Neural crest cell (in vitro differentiated cells): ENCODE measurements at regions not wholly inside any gene's neighbourhood (a gene's known extent, or its start where the extent isn't known, plus 50 kb on each side); places are given as distances from the start of the nearest gene placed in this dataset.

Experiments
- DNase-seq: peaks from one replicate; pipeline ENCODE4 v3.0.0; 2021; ENCODE audit warnings: low read depth, mixed read lengths, low spot score
- H3K27ac Mint-ChIP-seq: one replicate; pipeline ENCODE4 v1.8.0; 2021; ENCODE audit warnings: mild to moderate bottlenecking, mixed read lengths; ENCODE audit not compliant: unreplicated experiment
- H3K27me3 Mint-ChIP-seq: 2 replicates; pipeline ENCODE4 v1.8.0; 2021; ENCODE audit warnings: low read depth, mild to moderate bottlenecking, mixed read lengths
- H3K36me3 Mint-ChIP-seq: 2 replicates; pipeline ENCODE4 v1.8.0; 2021; ENCODE audit warnings: low read depth, mild to moderate bottlenecking, mixed read lengths
- H3K4me1 Mint-ChIP-seq: 2 replicates; pipeline ENCODE4 v1.8.0; 2021; ENCODE audit warnings: mixed read lengths
- H3K4me3 Mint-ChIP-seq: one replicate; pipeline ENCODE4 v1.8.0; 2021; ENCODE audit warnings: mild to moderate bottlenecking, mixed read lengths
- H3K9me3 Mint-ChIP-seq: 2 replicates; pipeline ENCODE4 v1.8.0; 2021; ENCODE audit warnings: mixed read lengths
- TF ChIP-seq, protein P1 (sequence below): fragments of 200-600 bp; sonication (generic); conservative IDR thresholded peaks from 2 replicates; pipeline ENCODE4 v1.5.0; 2021; ENCODE audit warnings: antibody characterized with exemption, mild to moderate bottlenecking

DNA sequence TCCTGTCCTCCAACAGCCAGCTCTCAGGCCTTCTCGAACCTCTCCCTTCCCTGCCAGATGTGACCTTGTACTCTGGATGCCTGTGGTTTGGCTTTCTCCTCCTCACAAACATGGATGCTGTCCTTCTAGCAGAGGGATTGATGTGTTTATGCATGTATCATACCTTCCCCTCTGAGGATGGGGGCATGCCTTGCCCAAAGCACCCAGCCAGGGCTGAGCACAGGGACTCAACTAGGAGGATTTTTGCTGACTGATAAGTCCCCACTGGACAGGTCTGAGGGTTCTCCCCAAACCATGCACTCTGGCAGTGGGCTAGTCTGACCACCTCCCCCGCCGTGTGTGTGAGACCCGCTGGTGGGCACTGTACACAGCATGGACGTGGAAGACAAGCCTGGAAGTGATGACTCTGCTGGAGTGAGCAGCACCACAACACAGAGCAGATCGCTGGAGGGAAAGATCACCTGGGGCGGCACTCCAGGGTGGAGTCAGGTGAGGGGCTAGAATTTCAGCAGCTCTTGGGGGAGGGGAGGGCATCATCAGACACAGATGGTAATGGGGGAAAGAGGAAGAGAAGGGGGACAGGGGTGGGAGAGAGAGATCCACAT, 360.3 kb upstream of the ZNF507 start:
- H3K4me3 Mint-ChIP-seq: no peak overlapping the region
- peaks cover 4% of the 10 kb centered on the region for H3K27me3 Mint-ChIP-seq
- DNase-seq: no peak

DNA sequence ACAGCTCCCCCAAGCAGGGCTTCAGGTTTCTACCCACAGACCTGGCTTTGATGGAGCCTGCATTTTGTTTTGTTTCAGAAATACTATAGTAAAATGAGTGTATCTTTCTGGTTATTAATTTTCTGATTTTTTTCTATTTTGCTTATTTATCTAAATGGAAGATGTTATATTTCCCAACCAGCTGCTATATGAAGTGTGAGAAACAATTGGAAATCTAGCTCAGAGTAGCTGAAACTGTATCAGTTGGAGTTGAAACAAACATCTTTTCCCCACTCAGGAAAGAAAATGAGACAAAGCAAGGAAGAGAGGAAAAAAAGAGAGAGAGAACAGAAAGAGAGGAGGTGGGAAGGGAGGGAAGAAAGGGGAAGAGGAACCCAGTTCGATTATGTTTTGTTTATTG, 358.5 kb upstream of the ZNF507 start:
- Mint-ChIP-seq H3K4me3 (no peak overlapping the region), H3K36me3 (peaks cover 3% of the 10 kb centered on the region), H3K9me3 (peaks cover 3% of the 10 kb centered on the region), H3K4me1 (no peaks in the 10 kb centered on the region), H3K27me3 (peaks cover 4% of the 10 kb centered on the region), H3K27ac (no peak overlapping the region)
- TF ChIP-seq, protein P1, sequence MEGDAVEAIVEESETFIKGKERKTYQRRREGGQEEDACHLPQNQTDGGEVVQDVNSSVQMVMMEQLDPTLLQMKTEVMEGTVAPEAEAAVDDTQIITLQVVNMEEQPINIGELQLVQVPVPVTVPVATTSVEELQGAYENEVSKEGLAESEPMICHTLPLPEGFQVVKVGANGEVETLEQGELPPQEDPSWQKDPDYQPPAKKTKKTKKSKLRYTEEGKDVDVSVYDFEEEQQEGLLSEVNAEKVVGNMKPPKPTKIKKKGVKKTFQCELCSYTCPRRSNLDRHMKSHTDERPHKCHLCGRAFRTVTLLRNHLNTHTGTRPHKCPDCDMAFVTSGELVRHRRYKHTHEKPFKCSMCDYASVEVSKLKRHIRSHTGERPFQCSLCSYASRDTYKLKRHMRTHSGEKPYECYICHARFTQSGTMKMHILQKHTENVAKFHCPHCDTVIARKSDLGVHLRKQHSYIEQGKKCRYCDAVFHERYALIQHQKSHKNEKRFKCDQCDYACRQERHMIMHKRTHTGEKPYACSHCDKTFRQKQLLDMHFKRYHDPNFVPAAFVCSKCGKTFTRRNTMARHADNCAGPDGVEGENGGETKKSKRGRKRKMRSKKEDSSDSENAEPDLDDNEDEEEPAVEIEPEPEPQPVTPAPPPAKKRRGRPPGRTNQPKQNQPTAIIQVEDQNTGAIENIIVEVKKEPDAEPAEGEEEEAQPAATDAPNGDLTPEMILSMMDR: no peak
- DNase-seq: no peak

More for the DNA sequence above, 360.3 kb upstream of the ZNF507 start:
- TF ChIP-seq, protein P1: no peak
- Mint-ChIP-seq H3K36me3 (peaks cover 3% of the 10 kb centered on the region), H3K27ac (no peak overlapping the region), H3K4me1 (no peaks in the 10 kb centered on the region), H3K9me3 (peaks cover 3% of the 10 kb centered on the region)

DNA sequence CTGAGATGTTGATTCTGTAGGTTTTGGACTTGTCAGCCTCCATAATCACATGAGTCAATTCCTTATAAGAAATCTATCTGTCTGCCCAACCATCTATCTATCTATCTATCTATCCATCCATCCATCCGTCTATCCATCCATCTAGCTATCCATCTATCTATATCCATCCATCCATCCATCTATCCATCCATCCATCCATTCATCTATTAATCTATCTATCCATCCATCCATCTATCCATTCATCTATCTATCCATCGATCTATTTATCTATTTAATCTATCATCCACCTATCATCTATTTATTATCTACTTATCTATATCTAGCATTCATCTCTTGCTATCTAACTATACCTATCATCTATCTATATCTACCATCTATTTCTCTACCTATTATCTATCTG, 357.2 kb upstream of the ZNF507 start:
- DNase-seq: no peak
- Mint-ChIP-seq H3K4me3 (no peak overlapping the region), H3K36me3 (peaks cover 3% of the 10 kb centered on the region), H3K27me3 (peaks cover 2% of the 10 kb centered on the region), H3K27ac (no peak overlapping the region), H3K4me1 (no peaks in the 10 kb centered on the region), H3K9me3 (peaks cover 3% of the 10 kb centered on the region)
- TF ChIP-seq, protein P1: no peak

DNA sequence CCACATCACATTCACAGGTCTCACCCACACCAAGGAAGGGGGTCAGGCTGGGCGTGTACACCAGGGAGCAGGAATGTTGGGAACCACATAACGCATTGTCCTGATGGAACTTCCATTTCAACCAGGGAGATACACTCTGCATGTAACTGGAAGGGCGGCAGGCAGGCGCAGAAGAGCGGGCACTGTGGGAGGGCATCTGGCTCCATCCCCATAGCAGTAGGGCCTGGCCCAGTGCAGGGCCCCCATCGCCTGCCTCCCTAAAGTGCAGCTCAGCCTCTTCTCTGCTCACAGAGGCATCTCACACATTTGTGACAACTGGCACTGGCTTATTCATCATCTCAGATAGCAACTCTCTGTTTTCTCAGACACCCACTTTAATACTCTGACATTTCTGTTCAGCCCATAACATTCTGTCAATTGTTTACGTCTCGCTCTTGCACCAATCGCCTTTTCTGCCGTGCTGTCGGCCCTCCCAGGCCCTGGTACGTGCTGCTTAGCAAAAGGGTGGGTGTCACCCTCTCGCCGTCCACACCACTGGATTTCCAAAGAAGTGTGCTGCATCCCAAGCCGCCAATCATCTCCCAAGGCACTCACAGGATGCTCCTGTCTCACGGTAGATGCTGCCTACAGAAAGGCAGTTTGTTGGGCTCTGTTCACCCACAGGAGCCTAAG, 353.3 kb upstream of the ZNF507 start:
- no peak overlapping the region for H3K27ac Mint-ChIP-seq
- H3K27me3 Mint-ChIP-seq: peaks cover 2% of the 10 kb centered on the region
- no peak overlapping the region for H3K4me3 Mint-ChIP-seq
- TF ChIP-seq, protein P1: no peak
- no peaks in the 10 kb centered on the region for H3K4me1 Mint-ChIP-seq
- DNase-seq: no peak
- peaks cover 3% of the 10 kb centered on the region for H3K36me3 Mint-ChIP-seq
- H3K9me3 Mint-ChIP-seq: peaks cover 3% of the 10 kb centered on the region

DNA sequence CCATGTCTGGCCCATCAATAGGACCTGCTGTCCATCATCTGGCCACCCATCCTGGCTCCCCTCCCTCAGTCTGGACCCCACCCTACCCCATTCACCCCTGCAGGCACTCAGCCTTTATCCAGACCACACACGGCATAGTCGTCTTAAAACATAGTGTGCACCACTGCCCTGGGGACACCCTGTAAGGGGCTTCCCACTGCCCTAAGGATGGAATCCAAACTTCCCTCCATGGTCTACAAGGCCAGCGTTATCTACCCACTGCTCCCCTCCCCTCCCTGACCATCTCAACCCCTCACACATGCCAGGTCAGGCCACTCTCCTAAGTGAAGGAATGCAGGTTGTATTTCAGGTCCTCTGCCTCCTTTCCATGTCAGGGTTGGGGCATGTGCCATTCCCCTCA, 352.7 kb upstream of the ZNF507 start:
- Mint-ChIP-seq H3K4me1 (no peaks in the 10 kb centered on the region), H3K27ac (no peak overlapping the region), H3K36me3 (peaks cover 3% of the 10 kb centered on the region), H3K27me3 (peaks cover 2% of the 10 kb centered on the region), H3K4me3 (no peak overlapping the region), H3K9me3 (peaks cover 3% of the 10 kb centered on the region)
- TF ChIP-seq, protein P1: no peak
- no peak for DNase-seq
